ENCODE measurements at regions not wholly inside any gene's neighbourhood (a gene's known extent, or its start where the extent isn't known, plus 50 kb on each side); places are given as distances from the start of the nearest gene placed in this dataset.

GRCh38 chr18:70457788-70458187 lies 168.9 kb downstream of the SOCS6 start:
- TF ChIP-seq CTCF (IDR thresholded peaks at IDR 0.05; ENCODE audit: borderline replicate concordance, extremely low read depth, low read length, poor library complexity, severe bottlenecking) (no peak), EZH2 (IDR thresholded peaks at IDR 0.05; ENCODE audit: borderline replicate concordance, low read depth, low read length, severe bottlenecking) (no peak)
